ENCODE measurements at regions not wholly inside any gene's neighbourhood (a gene's known extent, or its start where the extent isn't known, plus 50 kb on each side); places are given as distances from the start of the nearest gene placed in this dataset.
"Not testable (repeated sequence)": the region's sequence is repeated elsewhere in the genome, so short reads cannot be mapped to it uniquely, and the experiment has no call there.

GRCh38 chr5:23721336-23721735, 213.9 kb downstream of the PRDM9 start:
- no peak for DNase-seq (ENCODE audit: low spot score)

GRCh38 chr5:23727271-23727670, 219.9 kb downstream of the PRDM9 start:
- no peak for DNase-seq (ENCODE audit: low spot score)

- no peak for DNase-seq (ENCODE audit: low spot score)
Observed at GRCh38 chr5:23730023-23730422, 222.6 kb downstream of the PRDM9 start.

- DNase-seq (ENCODE audit: low spot score): no peak
Observed at GRCh38 chr5:23740029-23740428, 232.6 kb downstream of the PRDM9 start.

GRCh38 chr5:23742701-23743100, 235.3 kb downstream of the PRDM9 start:
- no peak for DNase-seq (ENCODE audit: low spot score)

GRCh38 chr5:23755906-23756305, 248.5 kb downstream of the PRDM9 start:
- no peak for DNase-seq (ENCODE audit: low spot score)

GRCh38 chr5:23756779-23757178, 249.4 kb downstream of the PRDM9 start:
- DNase-seq (ENCODE audit: low spot score): no peak

GRCh38 chr5:23763170-23763569, 255.8 kb downstream of the PRDM9 start:
- no peak for DNase-seq (ENCODE audit: low spot score)

GRCh38 chr5:23776684-23777083, 269.3 kb downstream of the PRDM9 start:
- no peak for DNase-seq (ENCODE audit: low spot score)

- not testable (repeated sequence) for DNase-seq (ENCODE audit: low spot score)
Observed at GRCh38 chr5:23800307-23800706, 292.9 kb downstream of the PRDM9 start.

GRCh38 chr5:23820765-23821471, 313.5 kb downstream of the PRDM9 start:
- peak; percentile 56 for DNase-seq (ENCODE audit: low spot score)

- DNase-seq (ENCODE audit: low spot score): no peak
Observed at GRCh38 chr5:23823521-23823920, 316.1 kb downstream of the PRDM9 start.

- no peak for DNase-seq (ENCODE audit: low spot score)
Observed at GRCh38 chr5:23825196-23825595, 317.8 kb downstream of the PRDM9 start.

GRCh38 chr5:23840083-23840482, 332.7 kb downstream of the PRDM9 start:
- DNase-seq (ENCODE audit: low spot score): no peak

- no peak for DNase-seq (ENCODE audit: low spot score)
Observed at GRCh38 chr5:23864786-23865185, 357.4 kb downstream of the PRDM9 start.

GRCh38 chr5:23877847-23878246, 370.4 kb downstream of the PRDM9 start:
- no peak for DNase-seq (ENCODE audit: low spot score)

- peak; percentile 9 for DNase-seq (ENCODE audit: low spot score)
Observed at GRCh38 chr5:23884405-23885031, 377.1 kb downstream of the PRDM9 start.

- no peak for DNase-seq (ENCODE audit: low spot score)
Observed at GRCh38 chr5:23893561-23893960, 386.2 kb downstream of the PRDM9 start.

GRCh38 chr5:23895614-23896013, 388.2 kb downstream of the PRDM9 start:
- DNase-seq (ENCODE audit: low spot score): no peak

GRCh38 chr5:23930985-23931384, 423.6 kb downstream of the PRDM9 start:
- DNase-seq (ENCODE audit: low spot score): no peak

- DNase-seq (ENCODE audit: low spot score): not testable (repeated sequence)
Observed at GRCh38 chr5:23951261-23951928, 444.0 kb downstream of the PRDM9 start.

GRCh38 chr5:23963449-23963848, 456.0 kb downstream of the PRDM9 start:
- DNase-seq (ENCODE audit: low spot score): no peak

GRCh38 chr5:23977365-23977764, 470.0 kb downstream of the PRDM9 start:
- DNase-seq (ENCODE audit: low spot score): no peak

Measured in LoVo (cell line).